ENCODE measurements at regions not wholly inside any gene's neighbourhood (a gene's known extent, or its start where the extent isn't known, plus 50 kb on each side); places are given as distances from the start of the nearest gene placed in this dataset.

DNA sequence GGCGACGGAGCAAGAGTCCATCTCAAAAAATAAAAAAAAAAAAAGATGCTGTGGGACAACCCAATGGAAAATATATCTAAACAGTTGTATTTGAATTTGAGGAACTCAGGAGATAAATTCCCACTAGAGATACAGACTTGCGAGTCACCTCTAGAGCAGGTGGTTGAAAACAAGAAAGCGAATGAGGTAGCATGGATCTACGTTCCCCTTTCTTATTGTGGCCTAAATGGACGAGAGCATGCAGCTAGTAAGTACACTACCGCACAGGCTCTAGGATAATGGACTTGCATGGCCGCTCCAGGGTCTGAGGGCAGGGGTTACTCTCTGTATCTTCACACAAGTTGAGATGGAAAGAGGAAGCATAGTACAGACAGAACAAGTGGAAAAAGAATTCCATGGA, 63.5 kb upstream of the TGFBR2 start:
- Histone ChIP-seq H3K9ac (ENCODE audit: control insufficient read depth, extremely low read depth, insufficient read depth, low read length) (no peak overlapping the region), H3K27me3 (ENCODE audit: control insufficient read depth, extremely low read depth, insufficient read depth, low read length) (no peaks in the 10 kb centered on the region), H3K4me1 (ENCODE audit: control insufficient read depth, extremely low read depth, insufficient read depth, low read length) (peaks cover 38% of the 10 kb centered on the region), H3K9me3 (ENCODE audit: control insufficient read depth, low read depth, low read length) (no peaks in the 10 kb centered on the region), H3K27ac (ENCODE audit: control insufficient read depth, insufficient read depth, low read length) (no peak overlapping the region), H3K36me3 (ENCODE audit: control insufficient read depth in 2 of 2, extremely low read depth in 1 of 2, insufficient read depth in 2 of 2, low read length in 2 of 2) (no peaks in the 10 kb centered on the region), H4K20me1 (ENCODE audit: control insufficient read depth, extremely low read depth, insufficient read depth, low read length) (no peaks in the 10 kb centered on the region), H3K4me3 (ENCODE audit: control insufficient read depth in 2 of 3, extremely low read depth in 1 of 3, insufficient read depth in 2 of 3, low read depth in 1 of 3, low read length in 3 of 3) (no peak overlapping the region), H3K4me2 (ENCODE audit: control insufficient read depth, extremely low read depth, insufficient read depth, low read depth, low read length) (no peak overlapping the region), H3K9me1 (ENCODE audit: control insufficient read depth, extremely low read depth, insufficient read depth, low read length) (no peaks in the 10 kb centered on the region), H3K79me2 (ENCODE audit: control insufficient read depth, insufficient read depth, low read length) (no peaks in the 10 kb centered on the region), H2AFZ (ENCODE audit: control insufficient read depth, low read length) (no peak overlapping the region)
- no peak for FAIRE-seq
- TF ChIP-seq, protein P1, sequence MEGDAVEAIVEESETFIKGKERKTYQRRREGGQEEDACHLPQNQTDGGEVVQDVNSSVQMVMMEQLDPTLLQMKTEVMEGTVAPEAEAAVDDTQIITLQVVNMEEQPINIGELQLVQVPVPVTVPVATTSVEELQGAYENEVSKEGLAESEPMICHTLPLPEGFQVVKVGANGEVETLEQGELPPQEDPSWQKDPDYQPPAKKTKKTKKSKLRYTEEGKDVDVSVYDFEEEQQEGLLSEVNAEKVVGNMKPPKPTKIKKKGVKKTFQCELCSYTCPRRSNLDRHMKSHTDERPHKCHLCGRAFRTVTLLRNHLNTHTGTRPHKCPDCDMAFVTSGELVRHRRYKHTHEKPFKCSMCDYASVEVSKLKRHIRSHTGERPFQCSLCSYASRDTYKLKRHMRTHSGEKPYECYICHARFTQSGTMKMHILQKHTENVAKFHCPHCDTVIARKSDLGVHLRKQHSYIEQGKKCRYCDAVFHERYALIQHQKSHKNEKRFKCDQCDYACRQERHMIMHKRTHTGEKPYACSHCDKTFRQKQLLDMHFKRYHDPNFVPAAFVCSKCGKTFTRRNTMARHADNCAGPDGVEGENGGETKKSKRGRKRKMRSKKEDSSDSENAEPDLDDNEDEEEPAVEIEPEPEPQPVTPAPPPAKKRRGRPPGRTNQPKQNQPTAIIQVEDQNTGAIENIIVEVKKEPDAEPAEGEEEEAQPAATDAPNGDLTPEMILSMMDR (optimal IDR thresholded peaks at IDR 0.05 in 1 of 3, IDR thresholded peaks at IDR 0.05 in 1 of 3, conservative IDR thresholded peaks at IDR 0.05 in 1 of 3; ENCODE audit: extremely low read depth in 1 of 3, insufficient read depth in 2 of 3, low read length in 3 of 3) = no peak
- no peak for TF ChIP-seq EZH2 (IDR thresholded peaks at IDR 0.05; ENCODE audit: low read length)
- dilution Hi-C loops (cut with MboI; ENCODE audit: extremely low pct_ligation_motif_present, low sequenced_read_pairs) = no loop called here
- DNase-seq (ENCODE audit: low read depth, low spot score) = no peak

DNA sequence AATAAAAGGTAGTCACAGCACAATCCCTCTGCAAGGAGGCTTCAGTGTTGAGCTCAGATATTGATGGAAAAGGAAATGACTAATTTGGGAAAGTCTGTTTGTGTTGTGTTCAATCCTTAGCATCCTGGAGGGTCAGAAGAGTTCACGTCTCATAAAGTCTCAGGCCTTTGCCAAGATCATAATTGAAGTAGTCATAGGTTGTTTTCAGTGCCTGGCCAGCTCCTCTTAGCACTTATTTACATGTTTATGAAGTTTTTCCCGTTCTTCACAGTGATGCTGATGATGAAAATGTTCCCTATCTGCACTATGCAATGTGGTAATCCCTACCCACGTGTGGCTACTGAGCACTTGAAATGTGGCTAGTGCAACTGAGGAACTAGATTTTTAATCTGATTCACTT, 61.6 kb upstream of the TGFBR2 start:
- no peak overlapping the region for H3K9ac ChIP-seq (ENCODE audit: control insufficient read depth, extremely low read depth, insufficient read depth, low read length)
- FAIRE-seq = peak; percentile 94
- no peaks in the 10 kb centered on the region for H3K9me3 ChIP-seq (ENCODE audit: control insufficient read depth, low read depth, low read length)
- H4K20me1 ChIP-seq (ENCODE audit: control insufficient read depth, extremely low read depth, insufficient read depth, low read length) = no peaks in the 10 kb centered on the region
- peak overlapping the region; percentile 58 for H3K27ac ChIP-seq (ENCODE audit: control insufficient read depth, insufficient read depth, low read length)
- H3K4me3 ChIP-seq (ENCODE audit: control insufficient read depth in 2 of 3, extremely low read depth in 1 of 3, insufficient read depth in 2 of 3, low read depth in 1 of 3, low read length in 3 of 3) = no peak overlapping the region
- dilution Hi-C loops (cut with MboI; ENCODE audit: extremely low pct_ligation_motif_present, low sequenced_read_pairs) = no loop called here
- no peaks in the 10 kb centered on the region for H3K36me3 ChIP-seq (ENCODE audit: control insufficient read depth in 2 of 2, extremely low read depth in 1 of 2, insufficient read depth in 2 of 2, low read length in 2 of 2)
- H3K27me3 ChIP-seq (ENCODE audit: control insufficient read depth, extremely low read depth, insufficient read depth, low read length) = no peaks in the 10 kb centered on the region
- DNase-seq (ENCODE audit: low read depth, low spot score) = no peak
- no peaks in the 10 kb centered on the region for H3K9me1 ChIP-seq (ENCODE audit: control insufficient read depth, extremely low read depth, insufficient read depth, low read length)
- H3K4me1 ChIP-seq (ENCODE audit: control insufficient read depth, extremely low read depth, insufficient read depth, low read length) = peaks cover 28% of the 10 kb centered on the region
- H2AFZ ChIP-seq (ENCODE audit: control insufficient read depth, low read length) = no peak overlapping the region
- H3K79me2 ChIP-seq (ENCODE audit: control insufficient read depth, insufficient read depth, low read length) = no peaks in the 10 kb centered on the region
- TF ChIP-seq, protein P1 (optimal IDR thresholded peaks at IDR 0.05 in 1 of 3, IDR thresholded peaks at IDR 0.05 in 1 of 3, conservative IDR thresholded peaks at IDR 0.05 in 1 of 3; ENCODE audit: extremely low read depth in 1 of 3, insufficient read depth in 2 of 3, low read length in 3 of 3) = no peak
- no peak for TF ChIP-seq EZH2 (IDR thresholded peaks at IDR 0.05; ENCODE audit: low read length)
- no peak overlapping the region for H3K4me2 ChIP-seq (ENCODE audit: control insufficient read depth, extremely low read depth, insufficient read depth, low read depth, low read length)
